ENCODE measurements at regions not wholly inside any gene's neighbourhood (a gene's known extent, or its start where the extent isn't known, plus 50 kb on each side); places are given as distances from the start of the nearest gene placed in this dataset.

DNA sequence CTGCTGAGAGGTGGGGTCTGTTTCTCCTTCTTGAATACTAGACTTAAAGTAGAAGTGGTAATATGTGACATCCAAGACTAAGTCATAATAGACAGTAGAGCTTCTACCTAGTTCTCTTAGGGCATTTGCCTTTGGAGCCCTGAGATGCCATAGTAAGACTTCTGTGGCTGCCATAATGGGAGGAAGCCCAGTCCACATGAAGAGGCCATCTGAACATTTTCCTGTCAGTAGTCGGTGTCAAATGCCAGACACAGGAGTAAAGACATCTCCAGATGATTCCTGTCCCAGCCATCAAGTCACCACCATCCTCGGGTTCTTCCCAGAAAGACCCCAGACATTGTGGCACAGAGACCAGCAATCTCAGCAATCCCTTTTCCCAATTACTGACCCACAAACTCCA is 58.1 kb upstream of the IRX6 start:
- TF ChIP-seq EP300 (IDR thresholded peaks at IDR 0.05) (no peak), POLR2A (IDR thresholded peaks at IDR 0.05) (no peak), POLR2AphosphoS5 (IDR thresholded peaks at IDR 0.05) (no peak)
- TF ChIP-seq, protein P1, sequence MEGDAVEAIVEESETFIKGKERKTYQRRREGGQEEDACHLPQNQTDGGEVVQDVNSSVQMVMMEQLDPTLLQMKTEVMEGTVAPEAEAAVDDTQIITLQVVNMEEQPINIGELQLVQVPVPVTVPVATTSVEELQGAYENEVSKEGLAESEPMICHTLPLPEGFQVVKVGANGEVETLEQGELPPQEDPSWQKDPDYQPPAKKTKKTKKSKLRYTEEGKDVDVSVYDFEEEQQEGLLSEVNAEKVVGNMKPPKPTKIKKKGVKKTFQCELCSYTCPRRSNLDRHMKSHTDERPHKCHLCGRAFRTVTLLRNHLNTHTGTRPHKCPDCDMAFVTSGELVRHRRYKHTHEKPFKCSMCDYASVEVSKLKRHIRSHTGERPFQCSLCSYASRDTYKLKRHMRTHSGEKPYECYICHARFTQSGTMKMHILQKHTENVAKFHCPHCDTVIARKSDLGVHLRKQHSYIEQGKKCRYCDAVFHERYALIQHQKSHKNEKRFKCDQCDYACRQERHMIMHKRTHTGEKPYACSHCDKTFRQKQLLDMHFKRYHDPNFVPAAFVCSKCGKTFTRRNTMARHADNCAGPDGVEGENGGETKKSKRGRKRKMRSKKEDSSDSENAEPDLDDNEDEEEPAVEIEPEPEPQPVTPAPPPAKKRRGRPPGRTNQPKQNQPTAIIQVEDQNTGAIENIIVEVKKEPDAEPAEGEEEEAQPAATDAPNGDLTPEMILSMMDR (IDR thresholded peaks at IDR 0.05) = no peak
- 97% methylated on average over 2 of the region's 2 CpGs for WGBS
- Histone ChIP-seq H3K27me3 (no peaks in the 10 kb centered on the region), H3K4me3 (no peak overlapping the region), H3K36me3 (no peaks in the 10 kb centered on the region), H3K4me1 (peaks cover 9% of the 10 kb centered on the region), H3K27ac (no peak overlapping the region), H3K9me3 (no peaks in the 10 kb centered on the region)
- DNase-seq (ENCODE audit: low spot score in 2 of 2) = no peak

DNA sequence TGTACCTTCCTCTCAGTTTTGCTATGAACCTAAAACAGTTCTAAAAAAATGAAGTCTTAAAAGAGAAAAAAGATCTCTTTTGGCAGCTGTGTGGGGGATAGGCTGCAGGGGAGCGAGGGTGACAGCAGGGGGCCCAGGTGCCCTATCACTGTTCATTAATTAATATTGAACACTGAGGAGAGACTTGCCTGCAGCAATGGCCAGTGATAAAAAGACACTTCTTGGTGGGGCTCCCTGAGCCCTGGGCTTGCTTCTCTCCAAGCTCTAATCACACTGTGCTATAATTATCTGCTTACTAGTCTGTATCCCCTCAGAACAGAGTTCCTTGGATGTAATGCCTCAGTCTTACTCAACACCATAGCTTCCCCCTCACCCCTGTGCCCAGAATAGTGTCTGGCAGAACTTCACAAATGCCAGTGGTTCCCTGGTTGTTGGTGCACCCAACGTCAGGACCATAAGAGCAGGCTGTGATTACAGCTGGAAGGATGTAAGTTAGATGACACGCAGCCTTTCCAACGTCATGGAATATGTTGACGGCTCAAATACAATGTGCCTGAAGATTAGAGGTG is 52.0 kb upstream of the IRX6 start:
- H3K36me3 ChIP-seq = no peaks in the 10 kb centered on the region
- WGBS = 92% methylated on average over 5 of the region's 5 CpGs
- H3K27me3 ChIP-seq = no peaks in the 10 kb centered on the region
- TF ChIP-seq, protein P1 (IDR thresholded peaks at IDR 0.05) = no peak
- TF ChIP-seq POLR2AphosphoS5 (IDR thresholded peaks at IDR 0.05) (no peak), EP300 (IDR thresholded peaks at IDR 0.05) (no peak), POLR2A (IDR thresholded peaks at IDR 0.05) (no peak)
- DNase-seq (ENCODE audit: low spot score in 2 of 2) = no peak
- H3K9me3 ChIP-seq = no peaks in the 10 kb centered on the region
- H3K4me1 ChIP-seq = peaks cover 11% of the 10 kb centered on the region
- H3K27ac ChIP-seq = no peak overlapping the region
- H3K4me3 ChIP-seq = no peak overlapping the region

DNA sequence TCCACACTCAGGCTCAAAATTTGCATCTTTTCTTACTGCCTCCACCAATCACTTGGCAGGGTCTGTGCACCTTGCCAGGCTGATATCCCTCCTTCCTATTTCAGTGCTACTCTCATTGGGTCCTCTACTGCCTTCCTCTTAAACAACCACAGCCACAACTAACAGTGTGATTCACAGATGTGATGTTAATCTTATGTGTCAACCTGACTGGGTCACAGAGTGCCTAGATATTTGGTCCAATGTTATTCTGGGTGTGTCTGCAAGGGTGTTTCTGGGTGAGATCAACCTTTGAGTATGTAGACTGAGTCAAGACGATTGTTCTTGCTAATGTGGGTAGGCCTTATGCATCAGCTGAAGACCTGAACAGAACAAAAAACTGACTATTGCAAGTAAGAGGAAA is 51.3 kb upstream of the IRX6 start:
- WGBS = 50% methylated on average over 1 of the region's 1 CpG
- peaks cover 11% of the 10 kb centered on the region for H3K4me1 ChIP-seq
- TF ChIP-seq POLR2AphosphoS5 (IDR thresholded peaks at IDR 0.05) (no peak), EP300 (IDR thresholded peaks at IDR 0.05) (no peak), POLR2A (IDR thresholded peaks at IDR 0.05) (no peak)
- TF ChIP-seq, protein P1 (IDR thresholded peaks at IDR 0.05) = no peak

DNA sequence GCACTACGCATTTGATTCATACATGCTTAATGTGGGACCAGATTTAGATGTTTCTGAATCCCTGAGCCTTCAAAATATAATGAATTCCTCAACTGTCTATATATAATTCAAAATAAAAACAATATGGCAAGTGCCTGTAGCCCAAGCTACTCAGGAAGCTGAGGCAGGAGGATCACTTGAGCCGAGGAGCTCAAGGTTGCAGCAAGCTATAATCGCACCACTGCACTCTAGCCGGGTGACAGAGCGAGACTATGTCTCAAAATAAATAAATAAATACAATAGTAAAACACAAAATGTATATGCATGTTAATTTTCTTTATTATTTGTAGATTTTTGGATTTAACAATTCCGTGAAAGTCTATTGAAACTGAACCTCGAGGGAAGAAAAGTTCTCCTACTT is 50.6 kb upstream of the IRX6 start:
- DNase-seq (ENCODE audit: low spot score in 2 of 2) = no peak
- H3K36me3 ChIP-seq = no peaks in the 10 kb centered on the region
- H3K27ac ChIP-seq = no peak overlapping the region
- TF ChIP-seq POLR2AphosphoS5 (IDR thresholded peaks at IDR 0.05) (no peak), POLR2A (IDR thresholded peaks at IDR 0.05) (no peak), EP300 (IDR thresholded peaks at IDR 0.05) (no peak)
- TF ChIP-seq, protein P1 (IDR thresholded peaks at IDR 0.05) = no peak
- 92% methylated on average over 7 of the region's 7 CpGs for WGBS
- H3K9me3 ChIP-seq = no peaks in the 10 kb centered on the region
- H3K4me3 ChIP-seq = no peak overlapping the region
- H3K27me3 ChIP-seq = no peaks in the 10 kb centered on the region
- peaks cover 11% of the 10 kb centered on the region for H3K4me1 ChIP-seq

More for the DNA sequence above, 51.3 kb upstream of the IRX6 start:
- Histone ChIP-seq H3K27ac (no peak overlapping the region), H3K9me3 (no peaks in the 10 kb centered on the region), H3K4me3 (no peak overlapping the region), H3K27me3 (no peaks in the 10 kb centered on the region), H3K36me3 (no peaks in the 10 kb centered on the region)
- no peak for DNase-seq (ENCODE audit: low spot score in 2 of 2)

DNA sequence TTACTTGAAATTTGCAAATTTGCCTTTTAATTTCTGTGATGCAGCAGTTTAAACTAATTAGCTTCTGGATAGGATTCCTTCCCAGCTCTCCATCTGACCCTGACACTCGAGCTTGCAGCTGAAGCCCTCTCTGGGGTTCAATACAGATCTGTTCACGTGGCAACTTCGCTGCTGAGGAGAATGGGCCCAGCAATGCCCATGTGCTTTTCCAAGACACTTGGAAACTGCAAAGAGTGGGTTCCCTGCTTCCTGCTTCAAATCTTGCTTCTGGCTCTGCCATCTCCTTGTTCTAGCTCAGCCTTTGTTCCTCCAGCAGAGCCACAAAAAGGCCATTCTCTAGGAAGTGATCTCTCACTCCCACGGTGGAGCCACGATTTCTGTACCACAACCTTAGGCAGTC is 50.0 kb upstream of the IRX6 start:
- Histone ChIP-seq H3K9me3 (no peaks in the 10 kb centered on the region), H3K36me3 (no peaks in the 10 kb centered on the region), H3K27me3 (no peaks in the 10 kb centered on the region), H3K4me1 (peaks cover 11% of the 10 kb centered on the region), H3K4me3 (no peak overlapping the region), H3K27ac (no peak overlapping the region)
- 68% methylated on average over 5 of the region's 5 CpGs for WGBS
- DNase-seq (ENCODE audit: low spot score in 2 of 2) = no peak
- no peak for TF ChIP-seq EP300 (IDR thresholded peaks at IDR 0.05)
- TF ChIP-seq POLR2AphosphoS5 (IDR thresholded peaks at IDR 0.05) = no peak
